ENCODE measurements at regions not wholly inside any gene's neighbourhood (a gene's known extent, or its start where the extent isn't known, plus 50 kb on each side); places are given as distances from the start of the nearest gene placed in this dataset.
A peak's percentile ranks its signal among the peaks of the same experiment; 100 is the strongest.
"Not testable (repeated sequence)": the region's sequence is repeated elsewhere in the genome, so short reads cannot be mapped to it uniquely, and the experiment has no call there.

GRCh38 chr9:129458155-129458661 lies 162.7 kb downstream of the C9orf50 start:
- Histone ChIP-seq H3K4me3 (ENCODE audit: insufficient read depth, low read depth, low read length) (no peak overlapping the region), H3K27me3 (ENCODE audit: control insufficient read depth, insufficient read depth, low read length) (peaks cover 24% of the 10 kb centered on the region; the same call in 1 of the 2 replicates), H3K36me3 (replicated peaks; ENCODE audit: control insufficient read depth, insufficient read depth, low read length) (no peaks in the 10 kb centered on the region)
- no peak for DNase-seq

GRCh38 chr9:129457325-129457779 lies 163.5 kb downstream of the C9orf50 start:
- H3K27me3 ChIP-seq (ENCODE audit: control insufficient read depth, insufficient read depth, low read length), result peaks cover 24% of the 10 kb centered on the region; the same call in 1 of the 2 replicates
- H3K4me3 ChIP-seq (ENCODE audit: insufficient read depth, low read depth, low read length), result no peak overlapping the region
- no peak for DNase-seq
- H3K36me3 ChIP-seq (replicated peaks; ENCODE audit: control insufficient read depth, insufficient read depth, low read length), result no peaks in the 10 kb centered on the region

DNA sequence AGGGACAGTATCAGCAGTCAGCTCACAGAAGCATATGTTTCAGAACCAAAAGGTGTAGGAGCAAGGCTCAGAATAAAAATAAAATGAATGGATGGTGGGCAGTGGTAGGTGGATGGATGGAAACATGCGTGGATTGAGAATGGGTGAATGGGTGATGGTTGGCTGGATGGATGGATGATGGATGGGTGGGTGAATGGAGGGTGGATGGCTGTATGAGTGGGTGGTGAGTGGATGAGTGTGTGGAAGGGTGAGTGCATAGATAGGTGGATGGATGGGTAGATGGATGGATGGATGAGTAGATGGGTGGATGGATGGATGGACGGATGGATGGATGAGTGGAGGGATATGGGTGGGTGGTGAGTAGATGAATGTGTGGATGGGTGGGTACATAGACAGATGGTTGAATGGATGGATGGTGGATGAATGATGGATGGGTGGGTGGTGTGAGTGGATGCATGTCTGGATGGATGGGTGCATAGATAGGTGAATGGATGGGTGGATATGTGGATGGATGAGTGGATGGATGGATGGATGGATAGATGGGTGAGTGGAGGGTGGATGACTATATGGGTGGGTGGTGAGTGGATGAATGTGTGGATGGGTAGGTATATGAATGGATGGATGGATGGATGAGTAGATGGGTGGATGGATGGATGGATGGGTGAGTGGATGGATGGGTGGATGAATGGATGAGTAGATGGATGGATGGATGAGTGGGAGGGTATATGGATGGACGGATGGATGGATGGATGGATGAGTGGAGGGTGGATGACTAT lies 164.2 kb downstream of the C9orf50 start:
- no peaks in the 10 kb centered on the region for H3K36me3 ChIP-seq (replicated peaks; ENCODE audit: control insufficient read depth, insufficient read depth, low read length)

GRCh38 chr9:129455151-129455995 lies 165.5 kb downstream of the C9orf50 start:
- peak; percentile 68 for DNase-seq
- Histone ChIP-seq H3K4me3 (ENCODE audit: insufficient read depth, low read depth, low read length) (no peak overlapping the region), H3K27me3 (ENCODE audit: control insufficient read depth, insufficient read depth, low read length) (peaks cover 24% of the 10 kb centered on the region; the same call in 1 of the 2 replicates)

More for the DNA sequence above, 164.2 kb downstream of the C9orf50 start:
- Histone ChIP-seq H3K4me3 (ENCODE audit: insufficient read depth, low read depth, low read length) (no peak overlapping the region), H3K27me3 (ENCODE audit: control insufficient read depth, insufficient read depth, low read length) (peaks cover 24% of the 10 kb centered on the region; the same call in 1 of the 2 replicates)
- no peak for DNase-seq

GRCh38 chr9:129454467-129455067 lies 166.3 kb downstream of the C9orf50 start:
- Histone ChIP-seq H3K36me3 (replicated peaks; ENCODE audit: control insufficient read depth, insufficient read depth, low read length) (no peaks in the 10 kb centered on the region), H3K4me3 (ENCODE audit: insufficient read depth, low read depth, low read length) (no peak overlapping the region)
- DNase-seq, result no peak

More at GRCh38 chr9:129455151-129455995, 165.5 kb downstream of the C9orf50 start:
- no peaks in the 10 kb centered on the region for H3K36me3 ChIP-seq (replicated peaks; ENCODE audit: control insufficient read depth, insufficient read depth, low read length)

DNA sequence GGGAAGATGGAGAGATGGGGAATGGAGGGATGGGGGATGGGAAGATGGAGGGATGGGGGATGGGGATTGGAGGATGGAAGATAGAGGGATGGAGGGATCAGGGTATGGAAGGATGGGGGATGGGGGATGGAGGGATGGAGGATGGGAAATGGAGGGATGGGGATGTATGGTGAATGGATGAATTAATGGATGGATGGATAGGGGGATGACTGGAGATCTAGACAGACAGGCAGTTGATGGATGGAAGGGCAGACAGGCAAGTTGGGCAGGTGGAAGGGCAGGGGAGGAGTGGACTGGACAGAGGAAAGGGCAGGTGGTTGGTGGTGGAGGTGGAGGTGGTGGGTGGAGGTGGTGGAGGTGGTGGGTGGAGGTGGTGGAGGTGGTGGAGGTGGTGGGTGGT lies 167.2 kb downstream of the C9orf50 start:
- no peaks in the 10 kb centered on the region for H3K36me3 ChIP-seq (replicated peaks; ENCODE audit: control insufficient read depth, insufficient read depth, low read length)
- H3K4me3 ChIP-seq (ENCODE audit: insufficient read depth, low read depth, low read length), result no peak overlapping the region
- no peak for DNase-seq
- peaks cover 13% of the 10 kb centered on the region; the same call in 1 of the 2 replicates for H3K27me3 ChIP-seq (ENCODE audit: control insufficient read depth, insufficient read depth, low read length)

More at GRCh38 chr9:129454467-129455067, 166.3 kb downstream of the C9orf50 start:
- peaks cover 20% of the 10 kb centered on the region; the same call in 1 of the 2 replicates for H3K27me3 ChIP-seq (ENCODE audit: control insufficient read depth, insufficient read depth, low read length)

GRCh38 chr9:129451669-129452068 lies 169.2 kb downstream of the C9orf50 start:
- Histone ChIP-seq H3K36me3 (replicated peaks; ENCODE audit: control insufficient read depth, insufficient read depth, low read length) (no peaks in the 10 kb centered on the region), H3K4me3 (ENCODE audit: insufficient read depth, low read depth, low read length) (no peak overlapping the region), H3K27me3 (ENCODE audit: control insufficient read depth, insufficient read depth, low read length) (peaks cover 6% of the 10 kb centered on the region; the same call in 1 of the 2 replicates)
- DNase-seq, result no peak

GRCh38 chr9:129451089-129451656 lies 169.7 kb downstream of the C9orf50 start:
- H3K4me3 ChIP-seq (ENCODE audit: insufficient read depth, low read depth, low read length), result no peak overlapping the region
- DNase-seq, result peak; percentile 66
- peaks cover 6% of the 10 kb centered on the region; the same call in 1 of the 2 replicates for H3K27me3 ChIP-seq (ENCODE audit: control insufficient read depth, insufficient read depth, low read length)
- no peaks in the 10 kb centered on the region for H3K36me3 ChIP-seq (replicated peaks; ENCODE audit: control insufficient read depth, insufficient read depth, low read length)

GRCh38 chr9:129449066-129449465 lies 171.8 kb downstream of the C9orf50 start:
- Histone ChIP-seq H3K36me3 (replicated peaks; ENCODE audit: control insufficient read depth, insufficient read depth, low read length) (no peaks in the 10 kb centered on the region), H3K4me3 (ENCODE audit: insufficient read depth, low read depth, low read length) (no peak overlapping the region), H3K27me3 (ENCODE audit: control insufficient read depth, insufficient read depth, low read length) (no peaks in the 10 kb centered on the region)
- DNase-seq, result no peak

GRCh38 chr9:129446828-129447550 lies 173.9 kb downstream of the C9orf50 start:
- Histone ChIP-seq H3K27me3 (ENCODE audit: control insufficient read depth, insufficient read depth, low read length) (peaks cover 9% of the 10 kb centered on the region; the same call in 1 of the 2 replicates), H3K36me3 (replicated peaks; ENCODE audit: control insufficient read depth, insufficient read depth, low read length) (no peaks in the 10 kb centered on the region; the same call in 1 of the 2 replicates), H3K4me3 (ENCODE audit: insufficient read depth, low read depth, low read length) (no peak overlapping the region)
- no peak for DNase-seq

- peaks cover 11% of the 10 kb centered on the region; the same call in 1 of the 2 replicates for H3K27me3 ChIP-seq (ENCODE audit: control insufficient read depth, insufficient read depth, low read length)
- DNase-seq, result no peak
- no peak overlapping the region for H3K4me3 ChIP-seq (ENCODE audit: insufficient read depth, low read depth, low read length)
- H3K36me3 ChIP-seq (replicated peaks; ENCODE audit: control insufficient read depth, insufficient read depth, low read length), result no peaks in the 10 kb centered on the region; the same call in 1 of the 2 replicates
Observed at GRCh38 chr9:129445794-129446306, 175.1 kb downstream of the C9orf50 start.

DNA sequence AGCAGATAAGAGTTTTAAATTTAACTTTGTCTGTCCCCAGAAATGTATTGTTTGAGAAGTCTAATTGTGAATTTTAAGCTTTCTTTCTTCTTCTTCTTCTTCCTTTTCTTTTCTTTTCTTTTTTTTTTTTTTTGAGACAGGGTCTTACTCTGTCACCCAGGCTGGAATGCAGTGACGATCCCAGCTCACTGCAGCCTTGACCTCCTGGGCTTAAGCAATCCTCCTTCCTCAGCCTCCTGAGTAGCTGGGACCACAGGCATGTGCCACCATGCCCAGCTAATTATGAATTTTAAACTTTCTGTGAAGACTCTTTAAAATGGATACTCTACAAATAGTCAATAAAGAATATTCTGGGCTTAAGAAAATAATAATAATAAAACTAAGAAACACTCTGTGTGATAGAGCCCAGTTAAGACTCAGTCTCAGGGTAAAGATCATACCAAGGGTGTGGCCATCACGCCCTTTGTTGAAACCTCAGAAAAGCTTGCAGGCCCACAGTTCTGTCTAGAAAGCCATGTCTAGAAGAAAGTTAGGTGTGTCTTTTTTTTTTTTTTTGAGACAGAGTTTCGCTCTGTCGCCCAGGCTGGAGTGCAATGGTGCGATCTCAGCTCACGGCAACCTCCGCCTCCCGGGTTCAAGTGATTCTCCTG lies 177.3 kb downstream of the C9orf50 start:
- not testable (repeated sequence) for H3K36me3 ChIP-seq (replicated peaks; ENCODE audit: control insufficient read depth, insufficient read depth, low read length); H3K4me3 ChIP-seq (ENCODE audit: insufficient read depth, low read depth, low read length); DNase-seq
- H3K27me3 ChIP-seq (ENCODE audit: control insufficient read depth, insufficient read depth, low read length), result peaks cover 23% of the 10 kb centered on the region

All from H7 (cell line).